Common myeloid progenitor, CD34-positive (primary cell): ENCODE measurements at regions not wholly inside any gene's neighbourhood (a gene's known extent, or its start where the extent isn't known, plus 50 kb on each side); places are given as distances from the start of the nearest gene placed in this dataset.
A peak's percentile ranks its signal among the peaks of the same experiment; 100 is the strongest.

Experiments used
- CTCF ChIA-PET: fragments of 350-600 bp; sonication (Branson Sonifier 250); formaldehyde crosslinking; loops from one replicate; lab custom pipeline; 2021; ENCODE audit warnings: antibody characterized with exemption; lab: Charles Lee
- POLR2A ChIA-PET: fragments of 350-600 bp; sonication (Branson Sonifier 250); formaldehyde crosslinking; loops from one replicate; lab custom pipeline; 2021; ENCODE audit warnings: antibody characterized with exemption; lab: Charles Lee
- DNase-seq, 3 donors: peaks; one replicate each; pipeline versions ENCODE4 v3.0.0 to v3.0.0-alpha.2; 2013
- H3K27ac ChIP-seq, 2 experiments: 1 replicate in 1 of 2; 2 replicates in 1 of 2; pipeline ENCODE4 v1.7.0; 2013; ENCODE audit warnings: inconsistent platforms in 2 of 2, low read length in 2 of 2, mild to moderate bottlenecking in 2 of 2, low read depth in 1 of 2, moderate library complexity in 1 of 2; ENCODE audit not compliant: severe bottlenecking in 2 of 2, insufficient read depth in 1 of 2, poor library complexity in 1 of 2
- H3K27me3 ChIP-seq, 5 experiments: replicated peaks in 2 of 5; 1 replicate in 3 of 5; 2 replicates in 2 of 5; pipeline versions ENCODE4 v1.6.1 to v1.7.0; 2013; ENCODE audit warnings: low read length in 4 of 5, mild to moderate bottlenecking in 2 of 5, moderate library complexity in 2 of 5, inconsistent platforms in 1 of 5; ENCODE audit not compliant: insufficient read depth in 5 of 5, control insufficient read depth in 4 of 5
- H3K36me3 ChIP-seq, 4 experiments: 1 replicate in 2 of 4; 2 replicates in 2 of 4; pipeline versions ENCODE4 v1.6.1 to v1.7.0; 2013; ENCODE audit warnings: low read length in 3 of 4, control low read depth in 1 of 4, mild to moderate bottlenecking in 1 of 4; ENCODE audit not compliant: control insufficient read depth in 4 of 4, insufficient read depth in 4 of 4
- H3K4me1 ChIP-seq, 4 experiments: 1 replicate in 3 of 4; 2 replicates in 1 of 4; pipeline versions ENCODE4 v1.6.1 to v1.7.1; 2013; ENCODE audit warnings: low read length in 3 of 4, mild to moderate bottlenecking in 3 of 4, control low read depth in 1 of 4, inconsistent platforms in 1 of 4, moderate library complexity in 1 of 4; ENCODE audit not compliant: control insufficient read depth in 4 of 4, insufficient read depth in 4 of 4; ENCODE audit errors: control extremely low read depth in 1 of 4
- H3K4me3 ChIP-seq, 7 experiments: 1 replicate in 4 of 7; 2 replicates in 3 of 7; pipeline versions ENCODE4 v1.5.1 to v1.7.0; 2013; ENCODE audit warnings: mild to moderate bottlenecking in 7 of 7, low read length in 6 of 7, moderate library complexity in 6 of 7, inconsistent platforms in 2 of 7, low read depth in 2 of 7, control low read depth in 1 of 7; ENCODE audit not compliant: insufficient read depth in 4 of 7, control insufficient read depth in 1 of 7; ENCODE audit errors: extremely low read depth in 1 of 7
- H3K9me3 ChIP-seq, 5 experiments: 1 replicate in 4 of 5; 2 replicates in 1 of 5; pipeline versions ENCODE4 v1.6.1 to v1.7.1; 2013; ENCODE audit warnings: low read length in 4 of 5, mild to moderate bottlenecking in 2 of 5, inconsistent platforms in 1 of 5, low read depth in 1 of 5, moderate library complexity in 1 of 5; ENCODE audit not compliant: control insufficient read depth in 4 of 5, insufficient read depth in 2 of 5; ENCODE audit errors: control extremely low read depth in 1 of 5
- WGBS: methylation state at CpG from one replicate; pipeline ENCODE4 v1.1.5; 2013; ENCODE audit not compliant: insufficient coverage; 5-methylcytosine and 5-hydroxymethylcytosine counted together

DNA sequence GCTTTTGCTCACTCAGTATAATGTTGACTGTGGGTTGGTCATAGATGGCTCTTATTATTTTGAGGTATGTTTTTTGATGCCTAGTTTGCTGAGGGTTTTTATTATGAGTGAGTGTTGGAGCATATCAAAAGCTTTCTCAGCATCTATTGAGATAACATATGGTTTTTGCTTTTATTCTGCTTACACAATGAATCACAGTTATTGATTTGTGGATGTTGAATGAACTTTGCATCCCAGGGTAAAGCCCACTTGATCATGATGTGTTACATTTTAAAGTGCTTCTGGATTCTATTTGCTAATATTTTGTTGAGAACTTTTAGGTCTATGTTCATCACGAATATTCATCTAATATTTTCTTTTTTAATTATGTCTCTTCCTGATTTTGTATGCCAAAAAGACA lies 1260.3 kb downstream of the TMEM121 start:
- POLR2A ChIA-PET: no interaction called here
- Histone ChIP-seq H3K36me3 (no peaks in the 10 kb centered on the region), H3K4me3 (no peak overlapping the region), H3K4me1 (peaks cover 12 to 43% (median 24%) of the 10 kb centered on the region in 4 experiments), H3K9me3 (peaks cover 0 to 2% (median 0%) of the 10 kb centered on the region in 5 experiments), H3K27ac (no peak overlapping the region), H3K27me3 (no peaks in the 10 kb centered on the region)
- CTCF ChIA-PET: no interaction called here
- DNase-seq: no peak
- no CpG with 5 or more reads among the region's 1 CpG for whole genome bisulfite sequencing

DNA sequence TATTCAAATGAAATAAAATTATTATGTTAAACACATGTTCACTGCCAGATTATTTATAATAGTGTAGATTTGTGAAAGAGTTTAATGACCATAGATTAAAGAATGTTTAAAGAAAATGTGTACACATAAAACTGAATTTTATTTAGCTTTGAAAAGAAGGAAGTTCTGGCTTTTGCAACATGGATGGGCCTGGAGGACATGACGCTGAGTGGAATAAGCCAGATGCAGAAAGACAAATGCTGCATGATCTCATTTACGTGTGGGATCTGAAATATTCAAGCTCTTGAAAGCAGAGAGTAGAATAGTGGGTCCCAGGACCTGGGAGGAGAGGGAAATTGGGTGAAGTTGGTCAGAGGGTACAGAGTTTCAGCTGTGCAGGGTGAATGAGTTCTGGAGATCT lies 1261.2 kb downstream of the TMEM121 start:
- Histone ChIP-seq H3K36me3 (no peaks in the 10 kb centered on the region), H3K4me1 (peaks cover 12 to 49% (median 24%) of the 10 kb centered on the region in 4 experiments), H3K9me3 (peaks cover 0 to 2% (median 0%) of the 10 kb centered on the region in 5 experiments), H3K27me3 (no peaks in the 10 kb centered on the region), H3K4me3 (no peak overlapping the region), H3K27ac (no peak overlapping the region)
- peak in 2 of 3 donors; percentile 43 to 53 for DNase-seq
- ChIA-PET POLR2A (no interaction called here), CTCF (interaction anchor here (0.7 to 1.5 kb wide), 5 partner anchors 10 to 88 kb away, joined by 3 to 5 read pairs (median 4); no protein-coding TSS in a partner anchor)
- WGBS: 79% methylated on average over 2 of the region's 2 CpGs

DNA sequence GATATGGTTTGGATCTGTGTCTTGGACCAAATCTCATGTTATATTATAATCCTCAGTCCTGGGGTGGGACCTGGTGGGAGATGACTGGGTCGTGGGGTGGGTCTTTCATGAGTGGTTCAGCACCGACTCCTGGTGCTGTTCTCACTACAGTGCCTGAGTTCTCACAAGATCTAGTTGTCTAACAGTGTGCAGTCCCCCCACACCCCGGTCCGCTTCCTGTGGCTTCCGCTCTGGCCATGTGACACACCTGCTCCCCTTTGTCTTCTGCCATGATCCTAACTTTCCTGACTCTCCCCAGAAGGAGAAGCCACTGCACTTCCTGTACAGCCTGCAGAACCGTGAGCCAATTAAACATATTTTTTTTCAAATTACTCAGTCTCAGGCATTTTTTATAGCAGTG lies 1262.2 kb downstream of the TMEM121 start:
- CTCF ChIA-PET: interaction anchor here (1.1 to 2.0 kb wide), 7 partner anchors 9 to 87 kb away, joined by 3 to 12 read pairs (median 5); no protein-coding TSS in a partner anchor
- no peaks in the 10 kb centered on the region for H3K27me3 ChIP-seq
- peaks cover 12 to 50% (median 24%) of the 10 kb centered on the region in 4 experiments for H3K4me1 ChIP-seq
- WGBS: 7% methylated on average over 5 of the region's 6 CpGs
- POLR2A ChIA-PET: interaction anchor here (0.7 kb wide), 1 partner anchor 87 kb away, joined by 3 read pairs; no protein-coding TSS in a partner anchor
- peak overlapping the region in 2 of 7 experiments; percentile 48 to 62 for H3K4me3 ChIP-seq
- peaks cover 0 to 2% (median 0%) of the 10 kb centered on the region in 5 experiments for H3K9me3 ChIP-seq
- peak in 2 of 3 donors; percentile 7 to 32 for DNase-seq
- no peaks in the 10 kb centered on the region for H3K36me3 ChIP-seq
- no peak overlapping the region for H3K27ac ChIP-seq

DNA sequence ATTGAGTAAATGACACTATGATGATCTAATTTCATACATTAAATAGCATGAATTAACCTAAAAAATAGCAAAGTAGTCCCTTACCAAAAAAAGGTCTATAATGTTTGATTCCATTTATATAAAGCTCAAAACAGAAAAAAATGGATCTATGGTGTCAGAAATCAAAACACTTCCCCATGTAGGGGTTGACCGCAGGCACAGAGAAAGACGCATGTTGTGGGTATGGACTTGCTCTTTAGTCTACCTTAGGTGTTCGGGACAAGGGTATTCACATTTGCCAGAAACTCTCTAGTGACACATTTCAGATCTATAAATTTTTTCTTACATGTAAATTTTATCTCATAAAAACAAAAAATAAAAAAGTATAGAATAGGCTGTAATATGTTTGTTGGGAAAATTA lies 1262.9 kb downstream of the TMEM121 start:
- ChIA-PET POLR2A (no interaction called here), CTCF (interaction anchor here (1.0 to 2.4 kb wide), 14 partner anchors 8 to 255 kb away, joined by 3 to 12 read pairs (median 5); no protein-coding TSS in a partner anchor)
- Histone ChIP-seq H3K9me3 (no peaks in the 10 kb centered on the region), H3K27ac (no peak overlapping the region), H3K4me3 (no peak overlapping the region), H3K27me3 (no peaks in the 10 kb centered on the region), H3K36me3 (no peaks in the 10 kb centered on the region), H3K4me1 (peaks cover 12 to 50% (median 24%) of the 10 kb centered on the region in 4 experiments)
- DNase-seq: peak in 1 of 3 donors; percentile 20
- WGBS: no CpG with 5 or more reads among the region's 3 CpGs

DNA sequence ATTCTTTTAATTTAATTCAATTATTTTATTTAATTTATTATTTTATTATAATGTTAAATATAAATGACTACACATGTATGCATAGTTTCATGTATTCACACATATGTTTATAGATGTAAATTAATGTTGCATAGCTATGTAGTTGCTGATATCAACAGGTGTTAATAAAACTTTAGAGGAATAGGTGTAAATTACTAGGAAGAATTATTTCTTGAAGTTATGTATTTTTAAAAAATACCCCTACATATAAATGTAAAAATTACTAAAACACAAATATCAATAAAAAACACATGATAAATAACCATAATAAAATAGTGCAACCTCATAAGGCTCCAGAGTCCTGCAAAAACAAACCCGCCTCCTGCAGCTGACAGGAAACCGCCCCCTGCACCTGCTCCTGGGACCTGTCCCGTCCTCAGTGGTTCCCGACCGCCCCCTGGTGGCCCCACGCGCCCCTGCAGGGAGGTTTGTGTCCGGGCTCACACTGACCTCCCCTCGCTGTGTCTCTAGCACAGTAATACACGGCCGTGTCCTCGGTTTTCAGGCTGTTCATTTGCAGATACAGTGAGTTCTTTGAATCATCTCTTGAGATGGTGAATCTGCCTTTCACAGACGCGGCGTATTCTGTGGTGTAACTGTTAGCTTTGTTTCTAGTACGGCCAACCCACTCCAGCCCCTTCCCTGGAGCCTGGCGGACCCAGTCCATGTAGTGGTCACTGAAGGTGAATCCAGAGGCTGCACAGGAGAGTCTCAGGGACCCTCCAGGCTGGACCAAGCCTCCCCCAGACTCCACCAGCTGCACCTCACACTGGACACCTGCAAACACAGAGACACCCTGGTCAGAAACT lies 1264.0 kb downstream of the TMEM121 start:
- POLR2A ChIA-PET: no interaction called here

DNA sequence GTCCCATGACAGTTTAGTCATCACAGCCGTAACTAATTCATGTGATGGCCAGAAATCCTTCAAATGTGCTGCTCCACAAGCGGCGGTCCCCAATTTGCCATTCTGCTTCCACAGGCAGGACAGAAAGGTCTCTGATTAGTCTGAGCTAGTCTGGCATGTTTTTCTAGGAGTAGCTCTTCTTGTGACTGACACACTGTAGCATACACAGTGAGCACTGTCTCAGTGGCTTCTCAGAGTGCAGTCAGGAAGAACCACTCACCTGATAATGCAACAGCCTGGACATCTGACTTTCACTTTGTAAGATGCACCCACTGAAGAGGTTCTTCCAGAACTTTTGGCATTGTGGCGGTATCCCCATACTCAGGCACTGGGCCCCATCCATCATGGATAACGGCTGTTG lies 1266.2 kb downstream of the TMEM121 start:
- no peak overlapping the region for H3K27ac ChIP-seq
- H3K9me3 ChIP-seq: no peaks in the 10 kb centered on the region
- no peak for DNase-seq
- POLR2A ChIA-PET: no interaction called here
- H3K36me3 ChIP-seq: no peaks in the 10 kb centered on the region
- H3K27me3 ChIP-seq: no peaks in the 10 kb centered on the region
- WGBS: 100% methylated on average over 5 of the region's 5 CpGs
- no peak overlapping the region for H3K4me3 ChIP-seq
- CTCF ChIA-PET: interaction anchor here (1.8 to 3.0 kb wide), 7 partner anchors 8 to 83 kb away, joined by 4 to 12 read pairs (median 7); no protein-coding TSS in a partner anchor
- H3K4me1 ChIP-seq: peaks cover 12 to 39% (median 19%) of the 10 kb centered on the region in 4 experiments

More for the DNA sequence above, 1264.0 kb downstream of the TMEM121 start:
- DNase-seq: peak; percentile 79 to 86 (median 86)
- CTCF ChIA-PET: interaction anchor here (0.8 to 2.5 kb wide), 28 partner anchors 9 to 256 kb away, joined by 3 to 12 read pairs (median 5); no protein-coding TSS in a partner anchor
- Histone ChIP-seq H3K36me3 (no peaks in the 10 kb centered on the region), H3K4me1 (peaks cover 12 to 50% (median 24%) of the 10 kb centered on the region in 4 experiments), H3K27ac (no peak overlapping the region), H3K4me3 (no peak overlapping the region), H3K27me3 (no peaks in the 10 kb centered on the region), H3K9me3 (no peaks in the 10 kb centered on the region)
- WGBS: 19% methylated on average over 14 of the region's 17 CpGs
